ENCODE measurements at regions not wholly inside any gene's neighbourhood (a gene's known extent, or its start where the extent isn't known, plus 50 kb on each side); places are given as distances from the start of the nearest gene placed in this dataset.

DNA sequence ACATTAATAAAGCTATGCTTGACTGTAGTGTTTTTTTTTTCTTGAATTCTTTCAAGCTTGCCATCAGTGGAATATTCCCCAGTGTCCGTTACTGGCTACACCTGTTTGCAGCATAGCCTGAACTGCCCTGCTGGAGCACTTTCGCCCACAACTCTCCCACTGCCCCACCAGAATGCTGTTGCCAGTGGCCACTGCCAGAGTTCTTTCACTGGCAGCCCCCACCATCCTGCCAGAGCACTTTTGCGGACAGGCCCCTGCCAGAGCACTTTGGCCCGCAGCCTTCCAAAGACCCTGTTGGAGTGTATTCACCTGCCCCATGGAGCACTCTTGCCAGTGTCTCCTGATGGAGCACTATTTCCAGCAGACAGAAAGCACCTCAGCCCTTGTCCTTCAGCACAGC lies 452.3 kb upstream of the GRID2 start (continued):
- TF ChIP-seq ZBTB21 (CRISPR knock-in tag; IDR thresholded peaks at IDR 0.05; ENCODE audit: borderline replicate concordance) (no peak), NR3C1 (CRISPR knock-in tag; conservative IDR thresholded peaks at IDR 0.05; ENCODE audit: low read depth) (no peak), SOX15 (CRISPR knock-in tag; IDR thresholded peaks at IDR 0.05) (no peak), MYBL2 (CRISPR knock-in tag; IDR thresholded peaks at IDR 0.05) (no peak), NR1H2 (CRISPR knock-in tag; IDR thresholded peaks at IDR 0.05) (no peak), TEAD4 (CRISPR knock-in tag; IDR thresholded peaks at IDR 0.05) (no peak), RELA (CRISPR knock-in tag; IDR thresholded peaks at IDR 0.05; ENCODE audit: borderline replicate concordance) (no peak), GABPB1 (CRISPR knock-in tag; IDR thresholded peaks at IDR 0.05) (no peak), ZNF317 (CRISPR knock-in tag; IDR thresholded peaks at IDR 0.05; ENCODE audit: borderline replicate concordance, low read depth) (no peak), PRRX2 (CRISPR knock-in tag; IDR thresholded peaks at IDR 0.05) (no peak)
- TF ChIP-seq, protein P1, sequence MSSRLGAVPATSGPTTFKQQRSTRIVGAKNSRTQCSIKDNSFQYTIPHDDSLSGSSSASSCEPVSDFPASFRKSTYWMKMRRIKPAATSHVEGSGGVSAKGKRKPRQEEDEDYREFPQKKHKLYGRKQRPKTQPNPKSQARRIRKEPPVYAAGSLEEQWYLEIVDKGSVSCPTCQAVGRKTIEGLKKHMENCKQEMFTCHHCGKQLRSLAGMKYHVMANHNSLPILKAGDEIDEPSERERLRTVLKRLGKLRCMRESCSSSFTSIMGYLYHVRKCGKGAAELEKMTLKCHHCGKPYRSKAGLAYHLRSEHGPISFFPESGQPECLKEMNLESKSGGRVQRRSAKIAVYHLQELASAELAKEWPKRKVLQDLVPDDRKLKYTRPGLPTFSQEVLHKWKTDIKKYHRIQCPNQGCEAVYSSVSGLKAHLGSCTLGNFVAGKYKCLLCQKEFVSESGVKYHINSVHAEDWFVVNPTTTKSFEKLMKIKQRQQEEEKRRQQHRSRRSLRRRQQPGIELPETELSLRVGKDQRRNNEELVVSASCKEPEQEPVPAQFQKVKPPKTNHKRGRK (CRISPR knock-in tag; IDR thresholded peaks at IDR 0.05; ENCODE audit: borderline replicate concordance): no peak
- TF ChIP-seq, protein P2, sequence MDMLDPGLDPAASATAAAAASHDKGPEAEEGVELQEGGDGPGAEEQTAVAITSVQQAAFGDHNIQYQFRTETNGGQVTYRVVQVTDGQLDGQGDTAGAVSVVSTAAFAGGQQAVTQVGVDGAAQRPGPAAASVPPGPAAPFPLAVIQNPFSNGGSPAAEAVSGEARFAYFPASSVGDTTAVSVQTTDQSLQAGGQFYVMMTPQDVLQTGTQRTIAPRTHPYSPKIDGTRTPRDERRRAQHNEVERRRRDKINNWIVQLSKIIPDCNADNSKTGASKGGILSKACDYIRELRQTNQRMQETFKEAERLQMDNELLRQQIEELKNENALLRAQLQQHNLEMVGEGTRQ (CRISPR knock-in tag; IDR thresholded peaks at IDR 0.05): no peak
- TF ChIP-seq, protein P3, sequence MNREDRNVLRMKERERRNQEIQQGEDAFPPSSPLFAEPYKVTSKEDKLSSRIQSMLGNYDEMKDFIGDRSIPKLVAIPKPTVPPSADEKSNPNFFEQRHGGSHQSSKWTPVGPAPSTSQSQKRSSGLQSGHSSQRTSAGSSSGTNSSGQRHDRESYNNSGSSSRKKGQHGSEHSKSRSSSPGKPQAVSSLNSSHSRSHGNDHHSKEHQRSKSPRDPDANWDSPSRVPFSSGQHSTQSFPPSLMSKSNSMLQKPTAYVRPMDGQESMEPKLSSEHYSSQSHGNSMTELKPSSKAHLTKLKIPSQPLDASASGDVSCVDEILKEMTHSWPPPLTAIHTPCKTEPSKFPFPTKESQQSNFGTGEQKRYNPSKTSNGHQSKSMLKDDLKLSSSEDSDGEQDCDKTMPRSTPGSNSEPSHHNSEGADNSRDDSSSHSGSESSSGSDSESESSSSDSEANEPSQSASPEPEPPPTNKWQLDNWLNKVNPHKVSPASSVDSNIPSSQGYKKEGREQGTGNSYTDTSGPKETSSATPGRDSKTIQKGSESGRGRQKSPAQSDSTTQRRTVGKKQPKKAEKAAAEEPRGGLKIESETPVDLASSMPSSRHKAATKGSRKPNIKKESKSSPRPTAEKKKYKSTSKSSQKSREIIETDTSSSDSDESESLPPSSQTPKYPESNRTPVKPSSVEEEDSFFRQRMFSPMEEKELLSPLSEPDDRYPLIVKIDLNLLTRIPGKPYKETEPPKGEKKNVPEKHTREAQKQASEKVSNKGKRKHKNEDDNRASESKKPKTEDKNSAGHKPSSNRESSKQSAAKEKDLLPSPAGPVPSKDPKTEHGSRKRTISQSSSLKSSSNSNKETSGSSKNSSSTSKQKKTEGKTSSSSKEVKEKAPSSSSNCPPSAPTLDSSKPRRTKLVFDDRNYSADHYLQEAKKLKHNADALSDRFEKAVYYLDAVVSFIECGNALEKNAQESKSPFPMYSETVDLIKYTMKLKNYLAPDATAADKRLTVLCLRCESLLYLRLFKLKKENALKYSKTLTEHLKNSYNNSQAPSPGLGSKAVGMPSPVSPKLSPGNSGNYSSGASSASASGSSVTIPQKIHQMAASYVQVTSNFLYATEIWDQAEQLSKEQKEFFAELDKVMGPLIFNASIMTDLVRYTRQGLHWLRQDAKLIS (CRISPR knock-in tag; IDR thresholded peaks at IDR 0.05; ENCODE audit: borderline replicate concordance): no peak
- TF ChIP-seq, protein P4, sequence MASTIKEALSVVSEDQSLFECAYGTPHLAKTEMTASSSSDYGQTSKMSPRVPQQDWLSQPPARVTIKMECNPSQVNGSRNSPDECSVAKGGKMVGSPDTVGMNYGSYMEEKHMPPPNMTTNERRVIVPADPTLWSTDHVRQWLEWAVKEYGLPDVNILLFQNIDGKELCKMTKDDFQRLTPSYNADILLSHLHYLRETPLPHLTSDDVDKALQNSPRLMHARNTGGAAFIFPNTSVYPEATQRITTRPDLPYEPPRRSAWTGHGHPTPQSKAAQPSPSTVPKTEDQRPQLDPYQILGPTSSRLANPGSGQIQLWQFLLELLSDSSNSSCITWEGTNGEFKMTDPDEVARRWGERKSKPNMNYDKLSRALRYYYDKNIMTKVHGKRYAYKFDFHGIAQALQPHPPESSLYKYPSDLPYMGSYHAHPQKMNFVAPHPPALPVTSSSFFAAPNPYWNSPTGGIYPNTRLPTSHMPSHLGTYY (CRISPR knock-in tag; IDR thresholded peaks at IDR 0.05): no peak

DNA sequence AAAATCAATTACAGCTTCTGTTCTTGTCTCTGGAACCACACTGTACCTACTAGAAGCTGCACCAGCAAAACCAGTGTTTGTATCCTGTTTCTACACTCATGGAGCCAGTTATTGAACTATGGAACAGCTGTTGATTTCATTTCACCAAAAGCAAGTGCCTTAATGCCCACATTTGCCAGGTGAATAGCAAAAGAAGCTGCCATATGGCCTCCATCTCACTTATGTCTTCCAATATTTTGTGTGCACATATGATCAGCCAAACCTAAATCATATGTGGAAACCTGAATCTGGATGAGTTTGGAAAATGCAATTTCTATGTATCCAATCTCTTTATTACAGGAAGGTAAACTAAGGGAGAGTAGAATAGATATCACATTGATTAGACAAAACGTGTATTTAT lies 415.8 kb upstream of the GRID2 start:
- H3K27me3 Mint-ChIP-seq (ENCODE audit: low read depth): no peaks in the 10 kb centered on the region
- DNase-seq (ENCODE audit: low spot score) (no peak), ATAC-seq (no peak)
- H3K4me1 Mint-ChIP-seq: no peaks in the 10 kb centered on the region
- no peaks in the 10 kb centered on the region; the same call in none of the 2 replicates for H3K9me3 Mint-ChIP-seq
- H3K4me3 Mint-ChIP-seq: no peak overlapping the region
- ChIA-PET CTCF (no interaction called here), POLR2A (no interaction called here)
- H3K27ac Mint-ChIP-seq: no peak overlapping the region
- no peaks in the 10 kb centered on the region for H3K36me3 Mint-ChIP-seq
- TF ChIP-seq TEAD1 (CRISPR knock-in tag; IDR thresholded peaks at IDR 0.05) (no peak), ESRRA (CRISPR knock-in tag; IDR thresholded peaks at IDR 0.05; ENCODE audit: borderline replicate concordance) (no peak), CREB1 (CRISPR knock-in tag; IDR thresholded peaks at IDR 0.05) (no peak), SMAD4 (CRISPR knock-in tag; IDR thresholded peaks at IDR 0.05) (no peak), SMAD3 (CRISPR knock-in tag; IDR thresholded peaks at IDR 0.05; ENCODE audit: borderline replicate concordance) (no peak), NR2C2 (CRISPR knock-in tag; IDR thresholded peaks at IDR 0.05) (no peak), SOX15 (CRISPR knock-in tag; IDR thresholded peaks at IDR 0.05) (no peak)
- TF ChIP-seq, protein P5, sequence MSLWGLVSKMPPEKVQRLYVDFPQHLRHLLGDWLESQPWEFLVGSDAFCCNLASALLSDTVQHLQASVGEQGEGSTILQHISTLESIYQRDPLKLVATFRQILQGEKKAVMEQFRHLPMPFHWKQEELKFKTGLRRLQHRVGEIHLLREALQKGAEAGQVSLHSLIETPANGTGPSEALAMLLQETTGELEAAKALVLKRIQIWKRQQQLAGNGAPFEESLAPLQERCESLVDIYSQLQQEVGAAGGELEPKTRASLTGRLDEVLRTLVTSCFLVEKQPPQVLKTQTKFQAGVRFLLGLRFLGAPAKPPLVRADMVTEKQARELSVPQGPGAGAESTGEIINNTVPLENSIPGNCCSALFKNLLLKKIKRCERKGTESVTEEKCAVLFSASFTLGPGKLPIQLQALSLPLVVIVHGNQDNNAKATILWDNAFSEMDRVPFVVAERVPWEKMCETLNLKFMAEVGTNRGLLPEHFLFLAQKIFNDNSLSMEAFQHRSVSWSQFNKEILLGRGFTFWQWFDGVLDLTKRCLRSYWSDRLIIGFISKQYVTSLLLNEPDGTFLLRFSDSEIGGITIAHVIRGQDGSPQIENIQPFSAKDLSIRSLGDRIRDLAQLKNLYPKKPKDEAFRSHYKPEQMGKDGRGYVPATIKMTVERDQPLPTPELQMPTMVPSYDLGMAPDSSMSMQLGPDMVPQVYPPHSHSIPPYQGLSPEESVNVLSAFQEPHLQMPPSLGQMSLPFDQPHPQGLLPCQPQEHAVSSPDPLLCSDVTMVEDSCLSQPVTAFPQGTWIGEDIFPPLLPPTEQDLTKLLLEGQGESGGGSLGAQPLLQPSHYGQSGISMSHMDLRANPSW (CRISPR knock-in tag; conservative IDR thresholded peaks at IDR 0.05; ENCODE audit: low read depth): no peak
- TF ChIP-seq, protein P6, sequence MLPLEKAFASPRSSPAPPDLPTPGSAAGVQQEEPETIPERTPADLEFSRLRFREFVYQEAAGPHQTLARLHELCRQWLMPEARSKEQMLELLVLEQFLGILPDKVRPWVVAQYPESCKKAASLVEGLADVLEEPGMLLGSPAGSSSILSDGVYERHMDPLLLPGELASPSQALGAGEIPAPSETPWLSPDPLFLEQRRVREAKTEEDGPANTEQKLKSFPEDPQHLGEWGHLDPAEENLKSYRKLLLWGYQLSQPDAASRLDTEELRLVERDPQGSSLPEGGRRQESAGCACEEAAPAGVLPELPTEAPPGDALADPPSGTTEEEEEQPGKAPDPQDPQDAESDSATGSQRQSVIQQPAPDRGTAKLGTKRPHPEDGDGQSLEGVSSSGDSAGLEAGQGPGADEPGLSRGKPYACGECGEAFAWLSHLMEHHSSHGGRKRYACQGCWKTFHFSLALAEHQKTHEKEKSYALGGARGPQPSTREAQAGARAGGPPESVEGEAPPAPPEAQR (CRISPR knock-in tag; IDR thresholded peaks at IDR 0.05): no peak
- TF ChIP-seq, protein P7, sequence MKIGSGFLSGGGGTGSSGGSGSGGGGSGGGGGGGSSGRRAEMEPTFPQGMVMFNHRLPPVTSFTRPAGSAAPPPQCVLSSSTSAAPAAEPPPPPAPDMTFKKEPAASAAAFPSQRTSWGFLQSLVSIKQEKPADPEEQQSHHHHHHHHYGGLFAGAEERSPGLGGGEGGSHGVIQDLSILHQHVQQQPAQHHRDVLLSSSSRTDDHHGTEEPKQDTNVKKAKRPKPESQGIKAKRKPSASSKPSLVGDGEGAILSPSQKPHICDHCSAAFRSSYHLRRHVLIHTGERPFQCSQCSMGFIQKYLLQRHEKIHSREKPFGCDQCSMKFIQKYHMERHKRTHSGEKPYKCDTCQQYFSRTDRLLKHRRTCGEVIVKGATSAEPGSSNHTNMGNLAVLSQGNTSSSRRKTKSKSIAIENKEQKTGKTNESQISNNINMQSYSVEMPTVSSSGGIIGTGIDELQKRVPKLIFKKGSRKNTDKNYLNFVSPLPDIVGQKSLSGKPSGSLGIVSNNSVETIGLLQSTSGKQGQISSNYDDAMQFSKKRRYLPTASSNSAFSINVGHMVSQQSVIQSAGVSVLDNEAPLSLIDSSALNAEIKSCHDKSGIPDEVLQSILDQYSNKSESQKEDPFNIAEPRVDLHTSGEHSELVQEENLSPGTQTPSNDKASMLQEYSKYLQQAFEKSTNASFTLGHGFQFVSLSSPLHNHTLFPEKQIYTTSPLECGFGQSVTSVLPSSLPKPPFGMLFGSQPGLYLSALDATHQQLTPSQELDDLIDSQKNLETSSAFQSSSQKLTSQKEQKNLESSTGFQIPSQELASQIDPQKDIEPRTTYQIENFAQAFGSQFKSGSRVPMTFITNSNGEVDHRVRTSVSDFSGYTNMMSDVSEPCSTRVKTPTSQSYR (CRISPR knock-in tag; IDR thresholded peaks at IDR 0.05): no peak
